ENCODE measurements at regions not wholly inside any gene's neighbourhood (a gene's known extent, or its start where the extent isn't known, plus 50 kb on each side); places are given as distances from the start of the nearest gene placed in this dataset.

DNA sequence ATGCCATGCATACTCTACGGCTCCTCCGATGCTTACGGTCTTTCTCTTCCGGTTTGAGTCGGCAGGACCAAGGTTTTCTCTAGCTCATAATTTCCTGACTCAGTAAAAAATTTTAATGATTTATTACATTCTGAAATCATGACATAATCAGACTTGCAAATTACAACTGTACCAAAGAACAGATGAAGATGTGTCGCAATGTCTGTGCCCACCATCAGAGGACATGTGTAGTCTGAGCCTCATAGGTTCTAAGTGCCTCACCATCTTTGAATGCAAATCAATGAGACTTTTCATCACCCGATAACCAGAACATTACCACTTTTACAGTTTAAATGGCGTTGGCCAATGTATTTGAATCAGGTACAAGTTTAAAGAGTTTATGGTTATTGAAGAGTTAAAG, 213.1 kb downstream of the NHLRC3 start:
- TF ChIP-seq CTCF (conservative IDR thresholded peaks at IDR 0.05; ENCODE audit: low read depth, low read length) (no peak), EZH2 (IDR thresholded peaks at IDR 0.05; ENCODE audit: low read length, unreplicated experiment) (no peak), EZH2phosphoT487 (IDR thresholded peaks at IDR 0.05; ENCODE audit: borderline replicate concordance, low read length) (no peak)
